Subcutaneous abdominal adipose tissue (tissue), 5 donors: ENCODE measurements at regions not wholly inside any gene's neighbourhood (a gene's known extent, or its start where the extent isn't known, plus 50 kb on each side); places are given as distances from the start of the nearest gene placed in this dataset.
A peak's percentile ranks its signal among the peaks of the same experiment; 100 is the strongest.

Source experiments
- H3K27ac ChIP-seq: one replicate; pipeline ENCODE4 v1.7.0; 2013; ENCODE audit warnings: low read depth, mild to moderate bottlenecking, inconsistent platforms, low read length, moderate library complexity
- H3K27me3 ChIP-seq, 5 donors: one replicate each; pipeline ENCODE4 v1.7.0; 2013; ENCODE audit warnings: low read length in 5 of 5, inconsistent platforms in 1 of 5; ENCODE audit not compliant: control insufficient read depth in 5 of 5, insufficient read depth in 4 of 5
- H3K36me3 ChIP-seq, 5 donors: one replicate each; pipeline ENCODE4 v1.7.0; 2013; ENCODE audit warnings: low read length in 5 of 5; ENCODE audit not compliant: control insufficient read depth in 5 of 5, insufficient read depth in 5 of 5
- H3K4me1 ChIP-seq, 5 donors: one replicate each; pipeline ENCODE4 v1.7.0; 2013; ENCODE audit warnings: low read length in 5 of 5, mild to moderate bottlenecking in 3 of 5, moderate library complexity in 1 of 5; ENCODE audit not compliant: control insufficient read depth in 5 of 5, insufficient read depth in 5 of 5
- H3K4me3 ChIP-seq, 5 donors: one replicate each; pipeline ENCODE4 v1.7.0; 2013; ENCODE audit warnings: low read length in 5 of 5, low read depth in 1 of 5
- H3K9ac ChIP-seq, 5 donors: one replicate each; pipeline ENCODE4 v1.7.0; 2013; ENCODE audit warnings: low read length in 5 of 5, mild to moderate bottlenecking in 4 of 5, moderate library complexity in 3 of 5
- H3K9me3 ChIP-seq, 5 donors: one replicate each; pipeline ENCODE4 v1.7.0; 2013; ENCODE audit warnings: low read length in 5 of 5; ENCODE audit not compliant: control insufficient read depth in 5 of 5
- donor health status: healthy.
- donor health status: healthy.
- donor health status: healthy.
- donor health status: healthy.
- donor health status: healthy.

- Histone ChIP-seq H3K9ac (peak overlapping the region in 1 of 5 donors; percentile 13), H3K4me1 (peaks cover 0 to 28% (median 25%) of the 10 kb centered on the region in 5 donors), H3K27me3 (no peaks in the 10 kb centered on the region), H3K27ac (peak overlapping the region; percentile 79), H3K36me3 (no peaks in the 10 kb centered on the region), H3K9me3 (peaks cover 0 to 4% (median 0%) of the 10 kb centered on the region in 5 donors), H3K4me3 (no peak overlapping the region)
Observed at GRCh38 chr4:26105815-26106699, 192.0 kb downstream of the SMIM20 start.

DNA sequence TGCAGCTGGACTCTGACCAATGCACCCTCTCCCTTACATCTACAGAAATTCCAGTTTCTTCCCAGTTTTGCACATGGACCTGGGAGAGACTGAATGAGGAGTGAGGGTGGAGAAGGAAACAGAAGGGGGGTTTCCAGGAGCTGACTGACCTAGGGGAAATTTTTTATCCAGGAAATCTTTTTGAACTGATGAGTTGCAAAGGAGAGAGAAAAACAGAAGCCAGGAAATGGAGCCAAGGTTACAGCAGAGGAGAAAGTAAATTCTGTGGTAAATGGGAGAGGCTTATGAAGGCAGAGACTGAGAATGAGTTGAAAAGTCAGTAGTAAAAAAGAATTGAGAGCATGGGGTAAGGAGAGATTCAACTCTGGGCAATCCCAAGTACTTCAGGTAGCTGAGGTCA, 192.8 kb downstream of the SMIM20 start:
- Histone ChIP-seq H3K4me3 (peak overlapping the region in 1 of 5 donors; percentile 20), H3K36me3 (no peaks in the 10 kb centered on the region), H3K27ac (peak overlapping the region; percentile 79), H3K27me3 (no peaks in the 10 kb centered on the region), H3K9ac (peak overlapping the region in 1 of 5 donors; percentile 11), H3K9me3 (peaks cover 0 to 9% (median 1%) of the 10 kb centered on the region in 5 donors), H3K4me1 (peaks cover 0 to 28% (median 25%) of the 10 kb centered on the region in 5 donors)

DNA sequence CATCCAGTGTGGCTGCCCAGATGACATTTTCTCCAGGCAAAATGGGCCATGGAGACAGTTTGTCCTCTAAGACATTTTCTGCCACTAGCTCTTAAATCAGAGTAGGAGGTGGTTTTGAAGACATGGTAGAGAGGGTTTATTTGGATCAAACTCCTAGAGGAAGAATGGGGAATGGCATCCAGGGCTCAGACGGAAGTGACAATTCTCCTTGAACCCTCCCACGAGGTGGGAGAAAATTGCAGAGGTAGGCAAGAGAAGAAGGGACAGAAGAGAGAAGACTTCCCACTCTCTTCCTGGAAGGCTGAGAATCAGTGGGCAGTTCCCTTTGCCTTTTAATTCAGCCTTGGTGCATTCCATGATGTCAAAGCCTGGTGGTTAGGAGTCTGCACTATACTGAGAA, 194.0 kb downstream of the SMIM20 start:
- Histone ChIP-seq H3K27me3 (no peaks in the 10 kb centered on the region), H3K9ac (no peak overlapping the region), H3K36me3 (no peaks in the 10 kb centered on the region), H3K4me3 (no peak overlapping the region), H3K4me1 (peaks cover 0 to 28% (median 25%) of the 10 kb centered on the region in 5 donors), H3K9me3 (peaks cover under 1 to 11% (median 6%) of the 10 kb centered on the region in 5 donors), H3K27ac (no peak overlapping the region)

DNA sequence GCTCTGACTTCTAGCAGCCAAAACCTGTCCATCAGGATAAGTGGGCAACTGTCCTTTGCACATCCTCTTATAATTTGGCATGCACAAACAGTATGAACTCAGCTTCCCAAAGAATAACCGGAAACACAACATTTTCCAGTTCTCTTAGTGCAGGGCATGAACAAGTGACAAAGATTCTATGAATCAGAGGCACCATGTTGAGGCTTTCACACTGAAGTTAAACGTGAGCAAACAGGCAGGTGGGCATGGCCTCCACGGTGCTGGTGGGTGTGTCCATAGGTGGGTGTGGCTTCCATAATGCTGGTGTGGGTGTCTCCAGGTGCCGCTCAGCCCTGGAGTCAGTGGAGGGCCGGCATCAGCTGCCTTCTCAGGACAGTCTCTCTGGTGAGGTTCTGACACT, 196.5 kb downstream of the SMIM20 start:
- Histone ChIP-seq H3K27me3 (no peaks in the 10 kb centered on the region), H3K36me3 (no peaks in the 10 kb centered on the region), H3K9ac (no peak overlapping the region), H3K9me3 (peaks cover 7 to 18% (median 17%) of the 10 kb centered on the region in 5 donors), H3K27ac (no peak overlapping the region), H3K4me1 (peaks cover 4 to 24% (median 17%) of the 10 kb centered on the region in 5 donors), H3K4me3 (no peak overlapping the region)

- Histone ChIP-seq H3K27me3 (no peaks in the 10 kb centered on the region), H3K36me3 (no peaks in the 10 kb centered on the region), H3K4me1 (peaks cover 0 to 4% (median 0%) of the 10 kb centered on the region in 5 donors), H3K9ac (no peak overlapping the region), H3K9me3 (peaks cover 7 to 18% (median 17%) of the 10 kb centered on the region in 5 donors), H3K27ac (no peak overlapping the region), H3K4me3 (peak overlapping the region in 1 of 5 donors; percentile 16)
Observed at GRCh38 chr4:26113339-26113940, 199.4 kb downstream of the SMIM20 start.

DNA sequence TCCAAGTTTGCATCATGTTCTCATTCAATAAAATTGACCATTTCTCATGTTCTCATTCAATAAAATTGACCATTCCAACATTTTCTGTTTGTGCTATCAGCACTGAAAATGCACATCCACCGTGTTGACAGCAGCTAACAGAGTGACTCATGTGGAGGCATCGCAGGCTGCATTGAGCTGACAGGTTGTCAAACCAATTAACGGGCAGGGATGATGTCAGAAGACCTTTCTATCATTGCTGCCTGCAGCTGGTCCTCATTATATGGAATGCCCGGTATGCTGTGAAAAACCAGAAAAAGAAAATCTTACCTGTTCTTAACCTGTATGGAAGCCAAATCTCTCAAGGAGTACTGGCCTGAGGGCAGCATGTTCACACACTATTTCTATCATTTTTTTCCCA, 202.0 kb downstream of the SMIM20 start:
- Histone ChIP-seq H3K9ac (no peak overlapping the region), H3K27me3 (no peaks in the 10 kb centered on the region), H3K36me3 (no peaks in the 10 kb centered on the region), H3K4me1 (peaks cover 0 to 4% (median 0%) of the 10 kb centered on the region in 5 donors), H3K9me3 (peaks cover 7 to 17% (median 15%) of the 10 kb centered on the region in 5 donors), H3K27ac (no peak overlapping the region), H3K4me3 (no peak overlapping the region)

DNA sequence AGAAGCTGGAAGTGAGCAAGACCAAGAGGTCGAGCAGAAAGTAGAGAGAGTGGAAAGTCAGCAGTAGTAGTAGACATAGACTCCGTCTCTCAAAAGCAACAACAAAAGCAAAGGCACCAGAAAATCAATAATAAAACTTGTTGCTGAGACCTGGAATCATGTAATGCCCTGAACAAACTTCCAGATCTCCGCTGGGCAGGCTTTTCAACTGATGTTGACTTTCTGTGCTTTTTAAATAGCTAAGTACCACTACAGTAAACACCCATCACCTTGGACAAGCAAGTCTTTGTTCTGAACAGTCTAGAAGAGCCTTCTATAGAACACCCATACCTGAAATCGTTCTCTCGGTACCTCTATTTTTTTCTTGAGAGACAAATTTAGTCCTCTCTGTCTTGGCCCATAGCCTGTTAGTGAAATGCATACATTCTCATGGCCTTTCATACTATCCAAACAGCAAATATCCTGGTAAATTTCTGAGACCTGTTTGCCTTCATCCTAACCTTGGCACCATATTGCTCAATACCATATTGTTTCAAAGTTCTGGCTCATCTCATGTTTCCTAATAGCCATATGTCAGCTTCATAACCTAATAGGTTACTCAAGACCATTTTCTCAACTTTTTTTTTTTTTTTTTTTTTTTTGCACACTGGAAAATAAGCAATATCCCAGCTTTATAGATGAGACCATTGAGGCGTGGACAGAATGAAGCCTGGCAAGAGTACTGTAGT, 200.6 kb upstream of the RBPJ start:
- H3K27ac ChIP-seq, result no peak overlapping the region
- no peaks in the 10 kb centered on the region for H3K9me3 ChIP-seq
- no peak overlapping the region for H3K9ac ChIP-seq
- no peaks in the 10 kb centered on the region for H3K4me1 ChIP-seq
- H3K36me3 ChIP-seq, result no peaks in the 10 kb centered on the region
- H3K27me3 ChIP-seq, result no peaks in the 10 kb centered on the region
- H3K4me3 ChIP-seq, result no peak overlapping the region

DNA sequence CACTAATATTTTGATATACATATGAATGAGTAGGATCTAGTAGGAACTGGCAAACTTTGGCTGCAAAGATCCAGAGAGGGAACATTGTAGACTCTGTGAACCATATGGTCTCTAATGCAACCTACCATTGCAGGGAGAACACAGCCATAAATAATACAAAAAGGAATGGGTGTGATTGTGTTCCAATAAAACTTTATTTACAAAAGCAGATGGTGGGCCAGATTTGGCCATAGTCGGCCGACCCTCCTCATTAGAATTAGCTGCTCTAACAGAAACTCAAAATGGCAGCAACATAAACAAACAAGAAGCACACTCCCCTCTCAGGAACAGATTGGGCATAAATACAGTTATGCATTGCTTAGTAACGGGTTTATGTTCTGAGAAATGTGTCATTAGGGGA, 198.1 kb upstream of the RBPJ start:
- H3K9ac ChIP-seq, result no peak overlapping the region
- no peaks in the 10 kb centered on the region for H3K27me3 ChIP-seq
- no peak overlapping the region for H3K27ac ChIP-seq
- no peaks in the 10 kb centered on the region for H3K36me3 ChIP-seq
- H3K4me1 ChIP-seq, result no peaks in the 10 kb centered on the region
- no peak overlapping the region for H3K4me3 ChIP-seq
- no peaks in the 10 kb centered on the region for H3K9me3 ChIP-seq

- H3K9ac ChIP-seq, result no peak overlapping the region
- H3K4me1 ChIP-seq, result no peaks in the 10 kb centered on the region
- no peak overlapping the region for H3K27ac ChIP-seq
- H3K36me3 ChIP-seq, result no peaks in the 10 kb centered on the region
- H3K4me3 ChIP-seq, result no peak overlapping the region
- H3K27me3 ChIP-seq, result no peaks in the 10 kb centered on the region
- H3K9me3 ChIP-seq, result no peaks in the 10 kb centered on the region
Observed at GRCh38 chr4:26124753-26125321, 196.0 kb upstream of the RBPJ start.
